GM12865 (cell line): ENCODE measurements at regions not wholly inside any gene's neighbourhood (a gene's known extent, or its start where the extent isn't known, plus 50 kb on each side); places are given as distances from the start of the nearest gene placed in this dataset.

ENCODE experiments used
- DNase-seq: peaks from one replicate; pipeline ENCODE4 v3.0.0; 2010; ENCODE audit warnings: low read depth
- H3K4me3 ChIP-seq: 2 replicates; pipeline ENCODE4 v1.5.1; 2011; ENCODE audit warnings: mild to moderate bottlenecking, low read depth, low read length, control low read depth
- CTCF ChIP-seq: IDR thresholded peaks from 2 replicates; pipeline ENCODE4 v1.5.1; 2011; ENCODE audit warnings: low read length, control low read depth, low read depth, inconsistent platforms; ENCODE audit not compliant: insufficient read depth; ENCODE audit errors: missing control alignments

GRCh38 chr2:47999512-47999911, 93.2 kb upstream of the FBXO11 start:
- TF ChIP-seq CTCF, result no peak
- H3K4me3 ChIP-seq, result no peak overlapping the region
- DNase-seq, result no peak

DNA sequence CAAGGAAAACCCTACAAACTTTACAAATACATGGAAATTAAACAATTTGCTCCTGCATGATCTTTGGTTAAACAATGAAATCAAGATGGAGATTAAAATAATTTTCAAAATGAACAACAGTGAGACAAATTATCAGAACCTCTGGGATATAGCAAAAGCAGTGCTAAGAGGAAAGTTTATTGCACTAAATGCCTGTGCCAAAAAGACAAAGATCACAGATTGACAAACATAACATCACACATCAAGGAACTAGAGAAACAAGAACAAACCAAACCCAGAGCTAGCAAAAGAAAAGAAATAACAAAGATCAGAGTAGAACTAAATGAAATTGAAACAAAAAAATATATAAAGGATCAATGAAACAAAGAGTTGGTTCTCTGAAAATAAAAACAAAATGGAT, 95.2 kb upstream of the FBXO11 start:
- DNase-seq, result no peak
- H3K4me3 ChIP-seq, result no peak overlapping the region
- no peak for TF ChIP-seq CTCF

DNA sequence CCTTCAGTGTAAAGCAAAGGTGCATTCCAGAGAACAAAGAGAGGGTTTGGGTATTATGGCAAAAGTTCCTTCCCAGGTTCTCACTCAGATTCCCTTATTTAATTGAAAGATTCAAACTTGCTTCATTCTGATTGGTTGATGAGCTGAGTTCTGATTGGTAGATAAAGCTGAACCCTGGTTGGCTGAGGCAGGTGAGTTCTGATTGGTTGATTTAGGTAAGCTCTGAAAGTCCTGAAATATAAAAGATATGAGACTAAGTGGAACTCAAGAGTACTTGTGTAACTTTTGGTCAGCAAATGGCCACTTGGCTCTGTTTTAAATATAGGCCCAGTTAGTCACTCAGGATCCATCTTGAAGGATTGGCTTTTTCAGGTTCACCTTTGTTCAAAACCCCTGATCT, 99.8 kb upstream of the FBXO11 start:
- DNase-seq, result no peak
- H3K4me3 ChIP-seq, result no peak overlapping the region
- TF ChIP-seq CTCF, result no peak

GRCh38 chr2:48007699-48008268, 101.5 kb upstream of the FBXO11 start:
- no peak for DNase-seq
- H3K4me3 ChIP-seq, result no peak overlapping the region
- no peak for TF ChIP-seq CTCF

- no peak for TF ChIP-seq CTCF
- no peak overlapping the region for H3K4me3 ChIP-seq
- no peak for DNase-seq
Measured at GRCh38 chr2:48009256-48009655, 103.0 kb upstream of the FBXO11 start.

GRCh38 chr2:48015421-48015820, 109.1 kb upstream of the FBXO11 start:
- TF ChIP-seq CTCF, result no peak
- H3K4me3 ChIP-seq, result no peak overlapping the region
- DNase-seq, result no peak

DNA sequence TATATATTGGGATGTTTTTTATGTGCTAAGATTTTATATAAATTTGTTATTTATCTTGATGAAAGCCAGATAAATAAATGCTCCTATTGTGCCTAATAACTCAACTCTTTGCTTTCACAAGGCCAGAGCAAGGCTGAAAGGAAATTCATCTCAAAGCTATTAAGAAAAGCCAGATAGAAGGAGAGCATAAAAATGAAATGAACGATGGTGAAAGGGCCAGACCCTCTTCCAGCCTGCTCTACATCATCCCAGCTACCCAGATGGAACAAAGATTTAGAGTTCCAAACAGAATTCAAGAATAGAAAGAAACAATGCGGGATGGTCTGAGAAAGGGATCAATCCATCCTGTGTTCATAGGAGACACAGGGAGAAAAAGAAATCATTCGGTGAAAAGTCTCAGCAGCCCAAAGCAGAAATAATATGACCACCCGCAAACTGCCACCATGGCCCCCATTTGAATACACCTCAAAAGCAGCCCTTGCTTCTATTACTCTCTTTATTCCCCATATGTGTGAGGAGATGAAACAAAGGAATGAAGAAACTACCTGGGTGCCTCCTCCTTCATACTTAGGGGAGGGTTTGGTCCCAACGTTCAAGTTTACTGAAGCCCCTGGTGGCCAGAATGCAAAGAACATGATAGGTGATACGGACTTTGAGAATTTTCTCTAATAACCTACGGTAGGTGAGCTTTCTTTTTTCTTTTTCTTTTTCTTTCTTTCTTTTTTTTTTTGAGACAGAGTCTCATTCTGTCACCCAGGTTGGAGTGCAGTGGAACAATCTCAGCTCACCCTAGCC, 110.1 kb upstream of the FBXO11 start:
- DNase-seq, result peak; percentile 8
- no peak for TF ChIP-seq CTCF
- H3K4me3 ChIP-seq, result no peak overlapping the region
